ENCODE measurements at regions not wholly inside any gene's neighbourhood (a gene's known extent, or its start where the extent isn't known, plus 50 kb on each side); places are given as distances from the start of the nearest gene placed in this dataset.
A peak's percentile ranks its signal among the peaks of the same experiment; 100 is the strongest.
"Not testable (repeated sequence)": the region's sequence is repeated elsewhere in the genome, so short reads cannot be mapped to it uniquely, and the experiment has no call there.

- DNase-seq (ENCODE audit: low read depth), result peak; percentile 23
- Histone ChIP-seq H3K36me3 (ENCODE audit: insufficient read depth, low read length) (no peaks in the 10 kb centered on the region), H3K4me2 (ENCODE audit: low read length) (no peak overlapping the region), H3K27ac (ENCODE audit: low read depth, low read length) (no peak overlapping the region), H3K4me3 (ENCODE audit: insufficient read depth, low read depth, low read length) (no peak overlapping the region), H3K4me1 (ENCODE audit: insufficient read depth, low read length) (no peaks in the 10 kb centered on the region), H2AFZ (ENCODE audit: low read depth, low read length) (no peak overlapping the region), H3K9me3 (ENCODE audit: insufficient read depth, low read depth, low read length) (no peaks in the 10 kb centered on the region), H3K27me3 (ENCODE audit: insufficient read depth, low read length) (no peaks in the 10 kb centered on the region), H3K79me2 (ENCODE audit: insufficient read depth, low read length) (no peaks in the 10 kb centered on the region), H4K20me1 (ENCODE audit: insufficient read depth, low read length) (no peaks in the 10 kb centered on the region), H3K9ac (ENCODE audit: low read length) (no peak overlapping the region)
- Mint-ChIP-seq H3K27ac (ENCODE audit: unreplicated experiment) (no peak overlapping the region), H3K4me1 (ENCODE audit: low read depth, unreplicated experiment) (peaks cover 2% of the 10 kb centered on the region), H3K4me3 (ENCODE audit: unreplicated experiment) (no peak overlapping the region), H3K36me3 (ENCODE audit: low read depth, unreplicated experiment) (no peaks in the 10 kb centered on the region), H3K9me3 (ENCODE audit: unreplicated experiment) (no peaks in the 10 kb centered on the region), H3K27me3 (ENCODE audit: low read depth, unreplicated experiment) (no peaks in the 10 kb centered on the region)
- TF ChIP-seq EZH2 (IDR thresholded peaks at IDR 0.05; ENCODE audit: insufficient read depth, low read length), result no peak
- TF ChIP-seq CTCF (IDR thresholded peaks at IDR 0.05; ENCODE audit: insufficient read depth, low read depth, low read length), result no peak
- FAIRE-seq, result no peak
Measured at GRCh38 chr17:13888056-13888609, 181.2 kb upstream of the COX10 start.

- H3K4me3 ChIP-seq (ENCODE audit: insufficient read depth, low read depth, low read length); H3K27me3 ChIP-seq (ENCODE audit: insufficient read depth, low read length); H3K4me1 Mint-ChIP-seq (ENCODE audit: low read depth, unreplicated experiment); H3K27me3 Mint-ChIP-seq (ENCODE audit: low read depth, unreplicated experiment); H3K9me3 Mint-ChIP-seq (ENCODE audit: unreplicated experiment); H2AFZ ChIP-seq (ENCODE audit: low read depth, low read length); H3K27ac Mint-ChIP-seq (ENCODE audit: unreplicated experiment); H4K20me1 ChIP-seq (ENCODE audit: insufficient read depth, low read length); H3K36me3 Mint-ChIP-seq (ENCODE audit: low read depth, unreplicated experiment); FAIRE-seq; H3K4me2 ChIP-seq (ENCODE audit: low read length); DNase-seq (ENCODE audit: low read depth); H3K79me2 ChIP-seq (ENCODE audit: insufficient read depth, low read length); H3K4me3 Mint-ChIP-seq (ENCODE audit: unreplicated experiment); H3K4me1 ChIP-seq (ENCODE audit: insufficient read depth, low read length); H3K9ac ChIP-seq (ENCODE audit: low read length); H3K36me3 ChIP-seq (ENCODE audit: insufficient read depth, low read length); H3K9me3 ChIP-seq (ENCODE audit: insufficient read depth, low read depth, low read length); H3K27ac ChIP-seq (ENCODE audit: low read depth, low read length): not testable (repeated sequence)
Measured at GRCh38 chr17:13908971-13909370, 160.3 kb upstream of the COX10 start.

- H3K27me3 ChIP-seq (ENCODE audit: insufficient read depth, low read length), result no peaks in the 10 kb centered on the region
- H3K36me3 ChIP-seq (ENCODE audit: insufficient read depth, low read length), result no peaks in the 10 kb centered on the region
- no peak for DNase-seq (ENCODE audit: low read depth)
- Mint-ChIP-seq H3K27me3 (ENCODE audit: low read depth, unreplicated experiment) (no peaks in the 10 kb centered on the region), H3K9me3 (ENCODE audit: unreplicated experiment) (peaks cover 2% of the 10 kb centered on the region), H3K36me3 (ENCODE audit: low read depth, unreplicated experiment) (no peaks in the 10 kb centered on the region), H3K4me1 (ENCODE audit: low read depth, unreplicated experiment) (no peaks in the 10 kb centered on the region), H3K4me3 (ENCODE audit: unreplicated experiment) (no peak overlapping the region), H3K27ac (ENCODE audit: unreplicated experiment) (no peak overlapping the region)
- no peaks in the 10 kb centered on the region for H3K79me2 ChIP-seq (ENCODE audit: insufficient read depth, low read length)
- no peak overlapping the region for H3K4me2 ChIP-seq (ENCODE audit: low read length)
- H3K9me3 ChIP-seq (ENCODE audit: insufficient read depth, low read depth, low read length), result no peaks in the 10 kb centered on the region
- no peaks in the 10 kb centered on the region for H4K20me1 ChIP-seq (ENCODE audit: insufficient read depth, low read length)
- no peak overlapping the region for H3K27ac ChIP-seq (ENCODE audit: low read depth, low read length)
- FAIRE-seq, result no peak
- no peak overlapping the region for H2AFZ ChIP-seq (ENCODE audit: low read depth, low read length)
- no peak for TF ChIP-seq EZH2 (IDR thresholded peaks at IDR 0.05; ENCODE audit: insufficient read depth, low read length)
- TF ChIP-seq CTCF (IDR thresholded peaks at IDR 0.05; ENCODE audit: insufficient read depth, low read depth, low read length), result no peak
- no peak overlapping the region for H3K9ac ChIP-seq (ENCODE audit: low read length)
- no peaks in the 10 kb centered on the region for H3K4me1 ChIP-seq (ENCODE audit: insufficient read depth, low read length)
- H3K4me3 ChIP-seq (ENCODE audit: insufficient read depth, low read depth, low read length), result no peak overlapping the region
Measured at GRCh38 chr17:13909901-13910519, 159.3 kb upstream of the COX10 start.
